ENCODE measurements at regions not wholly inside any gene's neighbourhood (a gene's known extent, or its start where the extent isn't known, plus 50 kb on each side); places are given as distances from the start of the nearest gene placed in this dataset.

DNA sequence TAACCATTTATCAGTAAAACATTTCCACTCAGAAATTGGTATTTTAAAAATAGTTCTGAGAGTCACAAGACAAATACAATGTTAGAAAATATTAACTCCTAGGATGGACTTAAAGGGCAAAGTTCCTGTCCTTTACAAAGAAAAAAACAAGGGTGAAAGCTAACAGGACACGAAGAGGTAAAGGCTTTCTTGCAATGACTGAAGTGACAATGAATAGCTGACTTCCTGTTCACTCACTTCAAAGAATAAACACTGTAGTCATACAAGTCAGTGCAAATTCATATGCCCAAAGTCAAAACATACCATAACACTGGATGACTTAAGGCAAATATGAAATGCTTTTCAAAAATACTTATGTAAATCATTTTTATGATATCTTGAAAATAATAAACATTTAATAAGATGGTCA, 1389.8 kb upstream of the ALCAM start:
- TF ChIP-seq, protein P1, sequence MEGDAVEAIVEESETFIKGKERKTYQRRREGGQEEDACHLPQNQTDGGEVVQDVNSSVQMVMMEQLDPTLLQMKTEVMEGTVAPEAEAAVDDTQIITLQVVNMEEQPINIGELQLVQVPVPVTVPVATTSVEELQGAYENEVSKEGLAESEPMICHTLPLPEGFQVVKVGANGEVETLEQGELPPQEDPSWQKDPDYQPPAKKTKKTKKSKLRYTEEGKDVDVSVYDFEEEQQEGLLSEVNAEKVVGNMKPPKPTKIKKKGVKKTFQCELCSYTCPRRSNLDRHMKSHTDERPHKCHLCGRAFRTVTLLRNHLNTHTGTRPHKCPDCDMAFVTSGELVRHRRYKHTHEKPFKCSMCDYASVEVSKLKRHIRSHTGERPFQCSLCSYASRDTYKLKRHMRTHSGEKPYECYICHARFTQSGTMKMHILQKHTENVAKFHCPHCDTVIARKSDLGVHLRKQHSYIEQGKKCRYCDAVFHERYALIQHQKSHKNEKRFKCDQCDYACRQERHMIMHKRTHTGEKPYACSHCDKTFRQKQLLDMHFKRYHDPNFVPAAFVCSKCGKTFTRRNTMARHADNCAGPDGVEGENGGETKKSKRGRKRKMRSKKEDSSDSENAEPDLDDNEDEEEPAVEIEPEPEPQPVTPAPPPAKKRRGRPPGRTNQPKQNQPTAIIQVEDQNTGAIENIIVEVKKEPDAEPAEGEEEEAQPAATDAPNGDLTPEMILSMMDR (IDR thresholded peaks at IDR 0.05): no peak
- TF ChIP-seq POLR2A (IDR thresholded peaks at IDR 0.05): no peak
